GM12878 (cell line): ENCODE measurements at regions not wholly inside any gene's neighbourhood (a gene's known extent, or its start where the extent isn't known, plus 50 kb on each side); places are given as distances from the start of the nearest gene placed in this dataset.

Source experiments
- ATAC-seq: fragments of 200-7000 bp; cut with Tn5 transposase; 3 replicates; pipeline ENCODE4 v1.9.1; 2020; ENCODE audit warnings: mild to moderate bottlenecking, moderate library complexity
- BruUV-seq: library from RNA; stranded (reverse); fragments of 400-500 nt; replicated peaks from 2 replicates; lab custom pipeline; 2021; lab: Mats Ljungman, UMichigan
- CTCF ChIA-PET: fragments of 300-600 bp; sonication (Branson Sonifier 250); formaldehyde crosslinking; extraction: SDS; loops from one replicate; lab custom pipeline; 2021; ENCODE audit warnings: inconsistent platforms; lab: Yijun Ruan, JAX
- POLR2A ChIA-PET: fragments of 350-600 bp; formaldehyde crosslinking; extraction: SDS; loops from one replicate; lab custom pipeline; 2021; ENCODE audit warnings: inconsistent platforms; lab: Charles Lee
- RAD21 ChIA-PET: fragments of 300-600 bp; sonication (Branson Sonifier 250); formaldehyde crosslinking; loops from one replicate; lab custom pipeline; 2023; ENCODE audit warnings: antibody characterized with exemption; ENCODE audit not compliant: unreplicated experiment; lab: Charles Lee
- SMC1A ChIA-PET: fragments of 300-600 bp; sonication (Branson Sonifier 250); formaldehyde crosslinking; loops from one replicate; lab custom pipeline; 2023; ENCODE audit not compliant: unreplicated experiment, uncharacterized antibody; lab: Charles Lee
- DNase-seq: peaks from one replicate; pipeline ENCODE4 v3.0.0-alpha.2; 2011; ENCODE audit warnings: low read depth, low spot score
- FAIRE-seq: peaks from 3 replicates; lab custom pipeline; 2011; peaks lifted over from hg19 to GRCh38; lab: Jason Lieb, UNC
- H2AFZ ChIP-seq: 2 replicates; pipeline ENCODE4 v1.6.0; 2011; ENCODE audit warnings: low read depth, low read length, control low read depth; ENCODE audit not compliant: control insufficient read depth
- H3K27ac ChIP-seq: 2 replicates; pipeline ENCODE4 v1.5.1; 2011; ENCODE audit warnings: control low read depth; ENCODE audit not compliant: control insufficient read depth, insufficient read depth
- H3K27me3 ChIP-seq, 2 experiments: replicated peaks in 1 of 2; 2 replicates each; pipeline versions ENCODE4 v1.6.0 to v1.6.1; 2011; ENCODE audit warnings: low read length in 1 of 2; ENCODE audit not compliant: control insufficient read depth in 2 of 2, insufficient read depth in 2 of 2
- H3K36me3 ChIP-seq, 2 experiments: 2 replicates each; pipeline ENCODE4 v1.5.1; 2011; ENCODE audit warnings: low read length in 1 of 2; ENCODE audit not compliant: control insufficient read depth in 2 of 2, insufficient read depth in 2 of 2
- H3K4me1 ChIP-seq: 2 replicates; pipeline ENCODE4 v1.6.1; 2011; ENCODE audit warnings: mild to moderate bottlenecking, low read length, moderate library complexity, mixed read lengths; ENCODE audit not compliant: control insufficient read depth, insufficient read depth
- H3K4me2 ChIP-seq: 2 replicates; pipeline ENCODE4 v1.6.0; 2011; ENCODE audit warnings: control low read depth; ENCODE audit not compliant: control insufficient read depth, insufficient read depth
- H3K4me3 ChIP-seq: fragments of 200-600 bp; sonication (generic); 2 replicates; pipeline ENCODE4 v1.5.1; 2016
- H3K79me2 ChIP-seq: 2 replicates; pipeline ENCODE4 v1.6.0; 2011; ENCODE audit warnings: low read length; ENCODE audit not compliant: control insufficient read depth, insufficient read depth
- H3K9ac ChIP-seq: 2 replicates; pipeline ENCODE4 v1.8.0; 2011; ENCODE audit warnings: low read length, control low read depth, mixed read lengths; ENCODE audit not compliant: control insufficient read depth, insufficient read depth
- H3K9me3 ChIP-seq: replicated peaks from 3 replicates; pipeline ENCODE4 v1.5.1; 2011; ENCODE audit warnings: mild to moderate bottlenecking, low read length; ENCODE audit not compliant: control insufficient read depth, insufficient read depth
- H4K20me1 ChIP-seq: 2 replicates; pipeline ENCODE4 v1.6.0; 2011; ENCODE audit not compliant: control insufficient read depth, insufficient read depth
- ATF3 ChIP-seq: IDR thresholded peaks from 2 replicates; pipeline ENCODE4 v1.6.1; 2011; ENCODE audit warnings: low read depth, mild to moderate bottlenecking, low read length, moderate library complexity, borderline replicate concordance; ENCODE audit errors: extremely low read depth
- CHD1 ChIP-seq: IDR thresholded peaks from 2 replicates; pipeline ENCODE4 v1.6.1; 2012; ENCODE audit warnings: low read depth, low read length, improper control_type of control experiment
- EED ChIP-seq: sonication (generic); IDR thresholded peaks from 2 replicates; pipeline ENCODE4 v1.6.1; 2016; ENCODE audit warnings: antibody characterized with exemption, low read depth
- EP300 ChIP-seq, 2 experiments: fragments of 150-350 bp in 1 of 2; IDR thresholded peaks; 2 replicates each; pipeline ENCODE4 v1.6.1; 2011 to 2012; ENCODE audit warnings: low read depth in 2 of 2, low read length in 2 of 2, borderline replicate concordance in 1 of 2, improper control_type of control experiment in 1 of 2, inconsistent platforms in 1 of 2; ENCODE audit not compliant: control insufficient read depth in 1 of 2
- HSF1 ChIP-seq: fragments of 150-350 bp; IDR thresholded peaks from 2 replicates; pipeline ENCODE4 v1.6.1; 2014; ENCODE audit warnings: mild to moderate bottlenecking, low read depth, low read length
- KAT2A ChIP-seq: conservative IDR thresholded peaks from 2 replicates; pipeline ENCODE4 v1.6.1; 2011; ENCODE audit warnings: low read depth, low read length; ENCODE audit not compliant: control insufficient read depth
- NRF1 ChIP-seq: conservative IDR thresholded peaks from 2 replicates; pipeline ENCODE4 v1.6.1; 2011; ENCODE audit warnings: mild to moderate bottlenecking, low read depth, low read length, improper control_type of control experiment
- PKNOX1 ChIP-seq: fragments of 450-650 bp; IDR thresholded peaks from 2 replicates; pipeline ENCODE4 v1.6.1; 2016; ENCODE audit warnings: mild to moderate bottlenecking
- POLR2A ChIP-seq: IDR thresholded peaks from 2 replicates; pipeline ENCODE4 v1.6.1; 2011; ENCODE audit warnings: low read depth, mild to moderate bottlenecking, low read length
- RELA ChIP-seq: fragments of 450-650 bp; IDR thresholded peaks from 2 replicates; pipeline ENCODE4 v1.8.0; 2014; ENCODE audit warnings: borderline replicate concordance; ENCODE audit not compliant: partially characterized antibody
- SRF ChIP-seq, 2 experiments: IDR thresholded peaks; 2 replicates each; pipeline ENCODE4 v1.6.1; 2011; ENCODE audit warnings: low read depth in 2 of 2, low read length in 2 of 2, mild to moderate bottlenecking in 1 of 2, moderate library complexity in 1 of 2
- SUPT20H ChIP-seq: IDR thresholded peaks from 2 replicates; pipeline ENCODE4 v1.6.1; 2011; ENCODE audit warnings: low read depth, mild to moderate bottlenecking, low read length, moderate library complexity, borderline replicate concordance; ENCODE audit not compliant: control insufficient read depth
- TCF7 ChIP-seq: IDR thresholded peaks from 2 replicates; pipeline ENCODE4 v1.6.1; 2014; ENCODE audit warnings: antibody characterized with exemption, borderline replicate concordance
- WGBS: methylation state at CpG from one replicate; pipeline ENCODE4 v1.1.6; 2016; ENCODE audit warnings: low lambda C conversion rate; ENCODE audit not compliant: insufficient replicate concordance, insufficient coverage; ENCODE audit errors: missing lambda C conversion rate; 5-methylcytosine and 5-hydroxymethylcytosine counted together
- in situ Hi-C: fragments of 300-500 bp; cut with MboI; formaldehyde crosslinking; loops from 9 replicates; pipeline ENCODE4 v1.14.3; 2018; ENCODE audit warnings: mixed read lengths
- intact Hi-C: fragments of 100-400 bp; cut with micrococcal nuclease; formaldehyde crosslinking; loops from one replicate; pipeline ENCODE4 v1.14.2; 2022; ENCODE audit not compliant: unreplicated experiment

- ChIA-PET RAD21 (no interaction called here), CTCF (no interaction called here), SMC1A (no interaction called here), POLR2A (no interaction called here)
- FAIRE-seq = no peak
- Histone ChIP-seq H3K9me3 (no peaks in the 10 kb centered on the region), H3K27me3 (no peaks in the 10 kb centered on the region; a peak in 1 of 4 replicates), H3K79me2 (no peaks in the 10 kb centered on the region), H3K36me3 (no peaks in the 10 kb centered on the region), H4K20me1 (no peaks in the 10 kb centered on the region), H3K4me3 (no peak overlapping the region), H3K27ac (no peak overlapping the region), H2AFZ (no peak overlapping the region), H3K4me2 (no peak overlapping the region), H3K9ac (no peak overlapping the region), H3K4me1 (no peaks in the 10 kb centered on the region)
- in situ Hi-C loops (no loop called here), intact Hi-C loops (no loop called here)
- no peak for ATAC-seq
- TF ChIP-seq NRF1 = no peak
- WGBS = 0% methylated on average over 2 of the region's 2 CpGs
- no peak for DNase-seq
- no TSS peak for BruUV-seq
Measured at GRCh38 chr10:52376694-52377354, 62.7 kb downstream of the DKK1 start.

GRCh38 chr10:52378124-52378523, 64.0 kb downstream of the DKK1 start:
- in situ Hi-C loops (no loop called here), intact Hi-C loops (no loop called here)
- H3K9ac ChIP-seq = no peak overlapping the region
- no TSS peak for BruUV-seq
- SMC1A ChIA-PET = no interaction called here
- H3K4me1 ChIP-seq = no peaks in the 10 kb centered on the region
- CTCF ChIA-PET = no interaction called here
- WGBS = 2% methylated on average over 3 of the region's 3 CpGs
- no peak overlapping the region for H2AFZ ChIP-seq
- no peak for ATAC-seq
- H3K4me2 ChIP-seq = no peak overlapping the region
- no peak for FAIRE-seq
- H3K79me2 ChIP-seq = no peaks in the 10 kb centered on the region
- POLR2A ChIA-PET = no interaction called here
- H3K27me3 ChIP-seq = no peaks in the 10 kb centered on the region; a peak in 1 of 4 replicates
- H3K27ac ChIP-seq = no peak overlapping the region
- no peaks in the 10 kb centered on the region for H4K20me1 ChIP-seq
- H3K4me3 ChIP-seq = no peak overlapping the region
- H3K36me3 ChIP-seq = no peaks in the 10 kb centered on the region
- no peaks in the 10 kb centered on the region for H3K9me3 ChIP-seq
- RAD21 ChIA-PET = no interaction called here
- no peak for DNase-seq
- no peak for TF ChIP-seq POLR2A
- TF ChIP-seq KAT2A = no peak
- no peak for TF ChIP-seq RELA
- TF ChIP-seq HSF1 = no peak
- TF ChIP-seq TCF7 = no peak
- TF ChIP-seq SUPT20H = no peak
- TF ChIP-seq EP300 (IDR thresholded peaks at IDR 0.05; ENCODE audit: borderline replicate concordance in 1 of 2, control insufficient read depth in 1 of 2, low read depth in 2 of 2, low read length in 2 of 2) = no peak
- TF ChIP-seq EED = no peak
- TF ChIP-seq CHD1 = no peak
- TF ChIP-seq SRF (IDR thresholded peaks at IDR 0.05; ENCODE audit: low read depth in 2 of 2, low read length in 2 of 2) = no peak
- no peak for TF ChIP-seq ATF3
- no peak for TF ChIP-seq PKNOX1
